GM19351 (cell line): ENCODE measurements at regions not wholly inside any gene's neighbourhood (a gene's known extent, or its start where the extent isn't known, plus 50 kb on each side); places are given as distances from the start of the nearest gene placed in this dataset.

Experiments
- ATAC-seq: cut with Tn5 transposase; IDR thresholded peaks from one replicate; pipeline ENCODE4 v1.9.1; 2021; ENCODE audit warnings: mild to moderate bottlenecking, moderate library complexity; ENCODE audit not compliant: unreplicated experiment

DNA sequence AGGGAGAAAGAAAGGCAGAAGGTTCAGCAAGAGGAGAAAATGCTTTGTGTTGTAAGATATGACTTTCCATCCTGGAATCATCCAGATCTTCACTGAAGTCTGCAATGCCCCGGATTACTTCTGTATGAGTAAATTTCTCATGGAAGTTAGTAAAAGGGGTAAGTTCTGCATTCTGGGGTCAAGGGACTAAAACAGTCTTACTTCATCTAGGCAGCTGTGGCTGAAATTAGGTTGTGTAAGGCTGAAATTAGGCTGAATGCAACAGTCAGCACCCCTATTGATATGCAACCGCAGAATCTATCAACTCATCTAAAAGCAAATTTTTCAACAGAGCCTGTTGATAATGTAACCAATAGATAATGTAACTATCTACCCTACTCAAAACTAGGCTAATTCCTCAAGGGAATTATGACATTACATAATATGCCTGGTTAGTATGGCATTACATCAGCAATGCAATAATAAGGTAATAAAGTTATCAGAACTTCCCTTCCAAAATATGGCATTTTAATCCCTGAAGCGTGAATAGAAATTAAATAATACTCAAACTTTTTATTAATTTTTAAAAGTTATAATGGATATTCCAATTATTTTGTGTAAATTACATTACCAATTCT lies 671.7 kb upstream of the CITED2 start:
- ATAC-seq = no peak

DNA sequence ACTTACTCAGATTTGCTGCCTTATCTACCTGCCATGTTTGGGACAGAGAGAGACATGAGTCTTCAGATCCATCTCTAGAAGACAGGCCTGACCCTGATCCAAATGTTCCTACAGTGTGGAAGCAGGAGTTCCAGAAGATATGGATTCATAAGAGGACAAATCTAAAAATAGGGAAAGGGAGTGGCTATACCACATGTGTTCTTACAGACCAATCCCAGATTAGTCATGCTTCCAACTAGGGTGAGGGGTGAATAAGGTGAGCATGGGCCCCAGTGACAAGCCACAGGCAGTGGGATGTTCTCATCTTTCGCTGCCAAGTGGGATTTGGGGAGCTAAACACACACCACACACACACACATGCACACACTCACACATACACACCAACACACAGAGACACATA lies 670.7 kb upstream of the CITED2 start:
- no peak for ATAC-seq

GRCh38 chr6:140044626-140045025 lies 670.2 kb upstream of the CITED2 start:
- no peak for ATAC-seq

- ATAC-seq = peak; percentile 56
Observed at GRCh38 chr6:140043762-140044378, 669.4 kb upstream of the CITED2 start.

DNA sequence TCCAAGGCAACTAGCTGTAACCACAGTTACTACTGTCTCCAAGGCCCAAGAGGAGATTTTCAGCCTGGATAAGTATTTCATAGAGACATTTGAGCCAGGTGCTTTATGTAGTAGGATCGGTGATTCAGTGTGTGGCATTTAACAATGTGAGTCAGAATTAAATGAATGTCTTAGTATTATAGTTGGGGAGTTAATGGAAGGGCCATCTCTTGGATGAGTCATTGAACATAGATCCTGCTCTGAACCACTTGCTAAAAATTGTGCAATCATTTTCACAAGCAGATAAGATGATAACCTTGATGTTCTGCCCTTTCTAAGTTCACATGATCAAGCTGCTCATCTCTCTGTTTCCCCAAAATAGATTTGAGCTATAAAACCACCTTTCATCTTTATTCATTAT lies 668.9 kb upstream of the CITED2 start:
- no peak for ATAC-seq

- ATAC-seq = no peak
Observed at GRCh38 chr6:140041571-140042332, 667.3 kb upstream of the CITED2 start.

DNA sequence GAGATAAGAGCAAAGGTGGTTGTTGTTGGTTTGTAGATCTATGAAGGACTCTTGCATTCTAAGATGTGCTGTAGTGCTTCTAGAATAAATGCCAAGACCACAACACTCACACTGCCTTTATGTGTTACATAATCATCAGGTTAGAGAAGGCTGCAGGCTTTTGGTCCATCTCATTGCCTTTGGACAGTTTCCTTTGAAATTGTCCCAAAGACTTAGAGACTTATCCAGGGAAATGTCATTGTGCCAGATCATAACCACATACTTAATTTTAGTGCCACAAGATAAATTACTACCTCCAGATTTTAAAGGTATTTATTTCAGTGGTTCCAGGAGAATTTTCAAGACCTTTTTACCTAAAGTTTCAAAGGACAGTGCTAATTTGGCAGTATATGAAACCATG lies 666.6 kb upstream of the CITED2 start:
- ATAC-seq = no peak

DNA sequence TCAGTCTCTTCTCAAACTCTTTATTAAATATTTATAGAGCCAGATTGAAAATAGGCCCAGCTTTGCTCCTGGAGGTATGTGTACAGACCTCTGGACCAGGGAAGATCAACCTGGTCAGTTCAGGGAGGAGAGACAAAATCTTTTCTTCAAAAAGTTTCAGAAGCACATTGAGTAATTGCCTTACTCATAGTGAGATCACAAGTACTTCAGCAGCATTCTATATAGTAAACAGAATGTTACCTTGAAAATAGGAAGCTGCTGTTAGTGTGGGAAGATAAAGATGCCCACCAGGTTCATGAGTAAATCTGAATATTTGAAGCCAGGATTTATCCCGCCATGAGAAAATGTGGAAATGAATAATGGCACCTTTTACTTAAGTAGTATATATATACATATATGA lies 665.9 kb upstream of the CITED2 start:
- peak; percentile 68 for ATAC-seq

GRCh38 chr6:140039364-140039763 lies 664.9 kb upstream of the CITED2 start:
- no peak for ATAC-seq

- ATAC-seq = no peak
Observed at GRCh38 chr6:140036196-140036595, 661.7 kb upstream of the CITED2 start.

- no peak for ATAC-seq
Observed at GRCh38 chr6:140032189-140032588, 657.7 kb upstream of the CITED2 start.

GRCh38 chr6:140029551-140029950 lies 655.1 kb upstream of the CITED2 start:
- no peak for ATAC-seq

DNA sequence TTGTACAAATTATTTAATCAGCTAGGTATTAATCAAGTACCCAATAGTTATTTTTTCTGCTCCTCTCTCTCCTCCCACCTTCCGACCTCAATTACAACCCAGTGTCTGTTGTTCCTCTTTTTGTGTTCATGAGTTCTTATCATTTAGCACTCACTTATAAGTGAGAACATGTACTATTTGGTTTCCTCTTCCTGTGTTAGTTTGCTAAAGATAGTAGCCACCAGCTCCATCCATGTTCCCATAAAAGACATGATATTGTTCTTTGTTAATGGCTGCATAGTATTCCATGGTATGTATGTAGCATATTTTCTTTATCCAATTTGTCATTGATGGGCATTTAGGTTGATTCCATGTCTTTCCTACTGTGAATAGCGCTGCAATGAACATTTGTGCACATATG lies 652.8 kb upstream of the CITED2 start:
- no peak for ATAC-seq

- ATAC-seq = no peak
Observed at GRCh38 chr6:140026546-140026945, 652.1 kb upstream of the CITED2 start.

GRCh38 chr6:140025171-140025570 lies 650.7 kb upstream of the CITED2 start:
- no peak for ATAC-seq

GRCh38 chr6:140020207-140020791 lies 645.9 kb upstream of the CITED2 start:
- ATAC-seq = no peak

DNA sequence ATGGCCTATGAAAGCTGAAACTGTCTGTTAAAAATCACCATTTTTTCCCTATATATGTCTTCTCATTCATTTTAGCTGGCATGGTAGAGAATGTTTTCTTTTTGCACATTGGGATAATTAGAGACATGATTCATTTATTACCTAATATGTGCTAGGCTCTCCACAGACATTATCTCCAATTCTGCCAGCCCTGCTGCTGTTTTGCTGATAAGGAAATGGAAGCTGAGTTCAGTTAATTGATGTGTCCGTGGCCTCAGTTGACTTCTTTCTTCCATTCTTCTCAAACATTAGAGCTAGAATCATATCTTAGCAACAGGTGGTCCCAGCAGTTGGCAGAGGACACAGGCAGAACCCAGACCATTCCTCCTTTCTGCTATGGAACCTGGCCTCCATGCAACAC lies 644.1 kb upstream of the CITED2 start:
- ATAC-seq = no peak

- no peak for ATAC-seq
Observed at GRCh38 chr6:140017470-140017869, 643.0 kb upstream of the CITED2 start.

GRCh38 chr6:140012150-140012549 lies 637.7 kb upstream of the CITED2 start:
- ATAC-seq = no peak

GRCh38 chr6:140011537-140011936 lies 637.1 kb upstream of the CITED2 start:
- no peak for ATAC-seq

GRCh38 chr6:140009286-140009685 lies 634.8 kb upstream of the CITED2 start:
- ATAC-seq = no peak

DNA sequence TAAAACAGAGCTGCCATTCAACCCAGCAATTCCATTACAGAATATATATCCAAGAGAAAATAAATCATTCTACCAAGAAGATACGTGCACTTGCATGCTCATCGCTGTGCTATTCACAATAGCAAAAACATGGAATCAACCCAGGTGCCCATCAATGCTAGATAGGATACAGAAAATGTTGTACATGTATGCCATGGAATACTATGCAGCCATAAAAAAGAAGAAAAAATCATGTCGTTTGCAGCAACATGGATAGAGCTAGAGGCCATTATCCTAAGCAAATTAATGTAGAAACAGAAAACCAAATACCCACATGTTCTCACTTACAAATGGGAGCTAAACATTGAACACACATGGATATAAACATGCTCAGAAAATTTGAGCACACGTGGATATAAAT lies 633.1 kb upstream of the CITED2 start:
- ATAC-seq = no peak
